OCI-M1 (cell line): ENCODE measurements at regions not wholly inside any gene's neighbourhood (a gene's known extent, or its start where the extent isn't known, plus 50 kb on each side); places are given as distances from the start of the nearest gene placed in this dataset.
"Not testable (repeated sequence)": the region's sequence is repeated elsewhere in the genome, so short reads cannot be mapped to it uniquely, and the experiment has no call there.

ENCODE experiments used
- DNase-seq: peaks from one replicate; lab custom pipeline; 2025; lab: John Stamatoyannopoulos, UW

DNA sequence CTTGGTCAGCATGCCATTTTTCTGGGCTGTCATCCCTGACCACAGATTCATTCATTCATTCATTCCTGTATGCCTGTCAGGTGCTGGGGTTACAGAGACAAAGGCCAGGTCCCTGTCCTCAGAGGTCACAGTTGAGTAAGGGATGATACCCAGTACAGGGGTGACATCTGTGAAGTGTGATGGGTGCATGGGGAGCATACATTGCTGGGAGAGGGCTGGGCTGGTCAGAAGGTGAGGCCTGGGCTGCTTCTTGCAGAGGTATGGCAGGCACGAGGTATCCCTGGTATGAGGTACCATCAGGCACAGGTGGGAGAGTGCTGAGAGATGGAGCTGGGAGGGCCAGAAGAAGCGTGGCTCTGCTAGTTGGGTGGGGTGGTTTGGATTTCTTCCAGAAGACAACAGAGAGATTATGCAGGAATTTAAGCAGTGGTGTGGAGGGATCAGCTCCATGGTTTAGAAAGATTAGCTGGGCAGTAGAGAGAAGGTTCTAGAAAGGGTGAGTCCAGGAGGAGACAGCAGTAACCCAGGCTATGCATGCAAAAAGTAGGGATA is 181.9 kb upstream of the HAAO start:
- no peak for DNase-seq

DNA sequence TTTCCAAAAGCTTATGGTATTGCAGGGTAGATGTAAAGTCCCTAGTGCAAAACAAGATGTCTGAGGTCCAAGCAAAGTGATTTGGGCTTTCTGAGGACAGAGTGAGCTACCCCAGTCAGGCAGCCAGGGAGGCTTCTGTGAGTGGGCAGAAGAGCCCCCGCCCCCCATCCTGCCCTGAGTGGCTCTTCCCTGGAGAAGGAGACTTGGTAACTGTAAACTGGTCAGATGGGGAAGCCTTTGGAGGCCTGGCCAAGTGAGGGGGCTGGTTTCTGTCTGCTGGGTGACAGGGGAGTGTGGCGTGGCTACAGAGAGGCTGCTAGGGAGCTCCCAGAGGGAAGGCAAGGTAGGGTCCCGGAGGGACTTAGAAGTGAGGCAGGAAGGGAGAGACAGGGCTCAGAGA is 181.3 kb upstream of the HAAO start:
- no peak for DNase-seq

GRCh38 chr2:42972933-42973516 is 180.6 kb upstream of the HAAO start:
- DNase-seq, result not testable (repeated sequence)

DNA sequence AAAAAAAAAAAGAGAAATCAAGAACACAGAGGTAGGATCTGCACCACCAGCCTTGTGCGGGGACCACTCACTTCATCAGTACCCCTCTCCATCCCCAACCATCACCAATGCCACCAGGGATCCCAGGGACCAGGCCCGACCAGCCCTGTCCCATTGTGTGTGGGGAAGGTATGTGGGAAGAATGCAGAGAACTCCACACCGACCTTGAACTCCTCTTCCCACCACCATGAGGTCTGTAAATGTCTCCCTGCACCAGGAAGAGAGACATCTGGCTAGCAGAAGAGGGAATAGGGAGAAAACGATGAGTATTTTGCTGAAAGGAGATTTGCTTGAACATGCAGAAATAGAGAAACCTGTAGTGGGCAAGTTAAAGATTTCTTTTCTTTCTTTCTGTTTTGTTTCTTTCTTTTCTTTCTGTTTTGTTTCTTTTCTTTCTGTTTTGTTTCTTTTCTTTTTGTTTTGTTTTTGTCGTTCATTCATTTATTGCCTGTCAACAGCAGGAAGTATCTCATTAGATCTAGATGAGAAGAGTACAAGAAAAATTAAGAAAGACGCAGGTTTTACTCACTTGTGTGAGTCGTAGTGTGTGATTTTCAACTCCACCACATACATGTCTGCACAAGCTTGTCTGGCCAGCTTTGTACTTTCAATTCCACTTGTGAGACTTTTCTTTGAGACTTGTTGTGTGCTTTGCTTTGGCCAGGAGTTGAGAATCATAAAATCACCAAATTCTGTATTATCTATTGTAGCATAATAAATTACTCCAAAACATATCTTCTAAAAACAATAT is 179.8 kb upstream of the HAAO start:
- no peak for DNase-seq

GRCh38 chr2:42971381-42971780 is 179.0 kb upstream of the HAAO start:
- no peak for DNase-seq

GRCh38 chr2:42970151-42970550 is 177.8 kb upstream of the HAAO start:
- DNase-seq, result no peak

DNA sequence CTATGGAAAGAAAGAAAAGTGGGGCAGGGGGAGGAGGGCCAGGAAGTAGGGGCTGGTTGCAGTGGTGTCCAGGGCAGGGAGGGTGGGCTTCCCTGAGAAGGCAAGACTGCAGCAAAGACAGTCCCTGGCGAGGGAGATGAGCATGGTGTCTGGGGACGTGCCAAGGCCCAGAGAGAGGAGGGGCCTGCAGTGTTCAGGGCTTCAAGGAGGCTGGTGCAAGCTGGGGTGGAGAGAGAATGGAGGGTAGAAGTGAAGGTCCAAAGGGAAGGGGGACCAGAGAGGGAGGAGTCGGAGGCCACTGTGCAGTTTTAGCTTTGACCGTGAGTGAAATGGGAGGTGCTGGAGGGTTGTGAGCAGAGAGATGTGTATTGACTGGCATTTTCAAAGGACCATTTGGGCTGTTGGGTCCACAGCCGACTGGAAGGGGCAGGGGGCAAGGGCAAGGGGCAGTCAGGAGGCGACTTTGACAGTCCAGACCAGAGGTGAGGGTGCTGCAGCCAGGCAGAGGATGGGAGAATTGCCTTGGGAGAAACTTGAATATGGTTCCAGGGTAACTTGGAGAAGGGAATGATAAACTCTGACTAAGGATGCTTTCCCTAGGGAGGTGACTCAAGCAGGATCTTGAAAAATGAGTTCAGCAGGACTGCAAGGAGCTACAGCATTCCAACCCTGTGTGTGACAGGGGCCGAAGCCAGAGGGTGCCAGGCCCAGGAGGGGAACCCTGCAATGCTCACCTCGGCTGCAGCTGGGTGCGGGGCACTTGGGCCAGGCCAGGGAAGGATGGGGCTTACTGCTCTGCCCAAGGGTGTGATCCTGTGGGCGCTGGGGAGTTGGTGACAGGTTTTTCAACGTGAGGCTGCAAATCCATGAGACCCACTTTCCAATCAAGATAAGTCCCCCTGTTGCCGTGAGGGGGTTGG is 177.1 kb upstream of the HAAO start:
- DNase-seq, result no peak

GRCh38 chr2:42967959-42968674 is 175.7 kb upstream of the HAAO start:
- peak; percentile 56 for DNase-seq

- no peak for DNase-seq
Measured at GRCh38 chr2:42965910-42966309, 173.5 kb upstream of the HAAO start.

GRCh38 chr2:42965196-42965595 is 172.8 kb upstream of the HAAO start:
- no peak for DNase-seq

DNA sequence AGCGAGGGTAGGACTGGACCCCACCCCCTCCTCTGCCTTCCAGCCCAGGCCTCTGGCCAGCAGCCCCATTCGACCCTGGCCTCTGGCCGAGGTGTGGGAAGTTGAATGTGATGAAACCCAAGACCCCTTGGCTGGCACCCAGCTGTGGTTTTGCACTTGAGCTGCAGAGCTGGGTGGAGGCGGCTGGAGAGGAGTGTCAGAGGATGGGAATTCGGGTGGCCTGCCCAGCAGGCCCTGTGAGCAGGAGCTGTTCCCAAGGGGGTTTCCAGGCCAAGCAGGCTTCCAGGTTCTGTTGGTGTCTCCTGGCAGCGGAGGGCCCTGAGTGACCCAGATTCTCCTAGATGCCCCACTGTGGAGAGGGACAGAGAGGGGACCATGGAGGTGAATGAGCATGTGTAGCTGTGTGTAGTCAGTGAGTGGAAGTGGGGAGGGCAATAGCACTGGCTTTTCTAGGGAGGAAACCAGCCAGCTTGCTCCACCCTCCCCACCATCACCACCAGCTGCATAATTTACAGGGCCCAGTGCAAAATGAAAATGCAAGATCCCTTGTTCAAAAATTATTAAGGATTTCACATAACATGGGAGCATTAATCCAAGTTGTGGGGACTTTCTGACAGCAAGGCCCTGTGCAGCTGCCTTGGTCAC is 172.2 kb upstream of the HAAO start:
- DNase-seq, result no peak

GRCh38 chr2:42963452-42964068 is 171.2 kb upstream of the HAAO start:
- DNase-seq, result no peak

GRCh38 chr2:42962508-42962953 is 170.1 kb upstream of the HAAO start:
- no peak for DNase-seq

GRCh38 chr2:42961961-42962360 is 169.6 kb upstream of the HAAO start:
- DNase-seq, result no peak

DNA sequence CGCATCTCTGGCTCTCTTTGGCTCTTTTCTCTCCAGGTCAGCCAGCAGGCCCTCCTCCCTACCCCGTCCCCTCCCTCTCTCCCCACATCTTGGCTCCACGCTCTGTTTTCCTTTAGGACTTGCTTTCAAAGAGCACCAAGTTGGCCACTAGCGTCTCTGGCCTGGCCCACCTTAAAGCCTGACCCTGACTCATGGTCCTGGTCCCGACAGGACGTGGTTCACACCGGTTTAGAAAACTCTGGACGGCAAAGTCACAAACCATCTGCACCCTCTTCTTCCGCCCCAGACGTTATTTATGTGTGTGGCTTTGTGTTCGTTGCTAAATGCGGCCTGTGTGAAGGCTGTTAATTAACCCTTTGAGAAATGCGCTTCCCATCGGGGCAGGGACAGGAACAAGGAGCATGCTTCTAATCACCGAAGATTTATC is 169.0 kb upstream of the HAAO start:
- no peak for DNase-seq

- no peak for DNase-seq
Measured at GRCh38 chr2:42960842-42961180, 168.4 kb upstream of the HAAO start.

DNA sequence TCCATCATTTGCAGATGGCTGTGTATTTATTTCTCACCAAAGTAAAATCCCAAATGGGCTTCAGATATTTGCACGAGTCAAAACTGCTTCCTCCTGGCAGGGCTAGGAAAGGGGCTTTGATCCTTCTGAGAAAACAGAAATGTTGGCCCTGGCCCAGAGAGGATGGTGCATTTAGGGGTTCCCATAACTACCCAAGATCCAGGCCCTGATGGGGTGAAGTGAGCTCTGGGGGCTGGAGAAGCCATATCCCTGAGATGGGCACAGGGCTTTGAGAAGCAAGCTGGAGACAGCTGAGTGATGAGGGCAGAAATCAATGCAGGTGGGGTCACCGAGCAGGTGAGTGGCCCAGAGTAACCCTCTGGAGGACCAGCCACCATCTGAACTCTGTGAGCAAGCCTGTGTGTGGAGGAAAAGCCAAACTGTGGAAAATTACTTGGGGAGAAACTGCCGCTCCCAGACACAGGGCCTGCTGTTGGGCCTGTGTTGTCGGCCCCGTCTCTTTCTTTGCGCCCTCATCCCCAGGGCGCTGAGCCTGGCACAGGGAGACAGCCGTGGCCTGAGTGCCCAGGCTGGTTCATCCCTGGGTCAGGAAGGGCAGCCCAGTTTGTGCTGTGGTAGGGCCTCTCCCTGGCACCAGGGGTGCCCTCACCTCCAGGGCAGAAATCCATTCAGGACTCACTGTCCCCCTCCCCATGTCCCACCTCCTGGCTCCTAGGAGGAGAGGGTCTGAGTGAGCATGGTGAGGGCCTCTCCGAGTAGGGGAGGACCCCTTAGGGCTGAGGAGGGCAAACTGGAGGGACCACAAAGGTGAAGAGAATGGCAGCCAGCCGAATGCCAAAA is 167.8 kb upstream of the HAAO start:
- DNase-seq, result no peak

DNA sequence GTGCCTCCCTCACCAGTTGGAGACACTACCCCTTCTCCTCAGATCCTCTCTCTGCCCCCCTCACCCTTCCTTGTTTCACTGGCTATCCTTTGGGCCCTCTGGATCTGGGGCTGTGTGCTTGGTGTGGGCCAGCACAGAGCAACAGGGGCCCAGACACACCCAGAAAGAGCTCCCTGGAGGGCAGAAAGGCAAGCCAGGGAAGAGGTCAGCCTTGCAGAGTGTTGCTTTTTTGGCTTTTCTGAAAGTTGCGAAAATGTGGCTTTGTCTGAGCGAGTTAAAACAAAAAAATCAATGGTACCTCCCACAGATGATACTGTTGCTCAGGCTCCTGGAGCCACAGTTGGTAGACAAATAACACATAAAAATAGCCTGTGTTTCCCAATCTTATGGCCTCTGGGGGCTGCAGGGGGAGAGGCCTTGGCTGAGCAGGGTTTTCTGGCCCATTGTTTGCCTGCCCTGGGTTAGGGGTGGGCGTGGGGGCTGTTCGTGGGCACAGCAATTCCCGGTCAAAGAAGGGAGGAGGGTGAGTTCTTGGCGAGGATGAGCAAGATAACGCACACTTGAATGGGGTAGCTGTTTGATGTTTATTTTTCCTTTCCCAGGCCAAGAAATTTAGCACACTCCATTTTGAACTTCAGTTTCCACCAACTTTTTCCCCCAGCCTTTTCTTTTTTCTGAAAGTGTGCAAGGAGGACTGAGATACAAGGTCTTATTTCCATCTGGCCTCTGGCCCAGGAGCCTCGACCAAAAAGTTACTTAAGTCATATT is 167.0 kb upstream of the HAAO start:
- no peak for DNase-seq

- DNase-seq, result no peak
Measured at GRCh38 chr2:42958741-42959233, 166.4 kb upstream of the HAAO start.
